Gastroesophageal sphincter (tissue), 4 donors: ENCODE measurements at regions not wholly inside any gene's neighbourhood (a gene's known extent, or its start where the extent isn't known, plus 50 kb on each side); places are given as distances from the start of the nearest gene placed in this dataset.

Source experiments
- ATAC-seq: fragments of 150-250 bp; one replicate; pipeline ENCODE4 v1.9.1; 2016; ENCODE audit warnings: mild to moderate bottlenecking, moderate library complexity
- H3K27ac ChIP-seq, 4 donors: fragments of 200-600 bp; sonication (generic) in 3 of 4; 1 replicate in 3 of 4; 2 replicates in 1 of 4; pipeline ENCODE4 v1.5.1; 2016 to 2019
- H3K27me3 ChIP-seq: fragments of 200-600 bp; sonication (generic); one replicate; pipeline ENCODE4 v1.5.1; 2019
- H3K36me3 ChIP-seq, 2 donors: fragments of 200-600 bp; sonication (generic); one replicate each; pipeline ENCODE4 v1.5.1; 2019; ENCODE audit warnings: control low read depth in 1 of 2
- H3K4me1 ChIP-seq, 3 donors: fragments of 200-600 bp; sonication (generic); 1 replicate in 2 of 3; 2 replicates in 1 of 3; pipeline ENCODE4 v1.5.1; 2016 to 2019; ENCODE audit warnings: control low read depth in 2 of 3
- H3K4me3 ChIP-seq, 2 donors: fragments of 200-600 bp; sonication (generic); one replicate each; pipeline ENCODE4 v1.5.1; 2019; ENCODE audit warnings: mild to moderate bottlenecking in 1 of 2, moderate library complexity in 1 of 2
- H3K9me3 ChIP-seq, 3 donors: fragments of 200-600 bp; sonication (generic); one replicate each; pipeline ENCODE4 v1.5.1; 2017 to 2019; ENCODE audit warnings: control low read depth in 2 of 3
- EP300 ChIP-seq: sonication (generic); formaldehyde crosslinking; IDR thresholded peaks from one replicate; pipeline ENCODE4 v1.6.1; 2017; ENCODE audit warnings: antibody characterized with exemption, mild to moderate bottlenecking
- POLR2A ChIP-seq, 2 donors: fragments of 450-650 bp; IDR thresholded peaks; one replicate each; pipeline ENCODE4 v1.6.1; 2017; ENCODE audit warnings: antibody characterized with exemption in 2 of 2, mild to moderate bottlenecking in 2 of 2, moderate library complexity in 1 of 2
- POLR2AphosphoS5 ChIP-seq: sonication (generic); formaldehyde crosslinking; IDR thresholded peaks from one replicate; pipeline ENCODE4 v1.6.1; 2017; ENCODE audit warnings: antibody characterized with exemption
- WGBS, 2 donors: methylation state at CpG; one replicate each; pipeline ENCODE4 v1.1.5; 2018; ENCODE audit warnings: low coverage in 1 of 2; 5-methylcytosine and 5-hydroxymethylcytosine counted together
- TF ChIP-seq, protein P1 (sequence below), 4 experiments: fragments of 200-600 bp in 2 of 4; fragments of 450-650 bp in 2 of 4; sonication (generic) in 1 of 4; IDR thresholded peaks; one replicate each; pipeline ENCODE4 v1.5.1; 2017 to 2019; ENCODE audit warnings: antibody characterized with exemption in 4 of 4, mild to moderate bottlenecking in 2 of 4, moderate library complexity in 2 of 4

DNA sequence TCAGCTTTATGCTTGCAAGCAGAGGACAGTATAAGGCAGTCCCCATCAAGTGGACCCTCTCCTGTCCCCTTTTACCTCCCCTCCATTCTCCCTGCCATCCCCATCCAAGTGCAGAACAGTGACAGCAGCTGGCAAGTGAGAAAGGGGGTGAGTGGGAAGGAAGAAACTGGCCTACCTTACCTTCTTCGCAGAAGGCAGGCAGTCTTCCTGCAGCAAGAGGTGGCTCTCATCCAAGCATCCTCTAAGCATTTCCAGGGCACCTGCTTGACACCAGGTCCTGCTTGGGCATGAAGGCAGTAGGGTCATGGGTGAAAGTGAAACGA is 77.3 kb upstream of the SH3PXD2B start:
- no peak overlapping the region for H3K4me3 ChIP-seq
- H3K27me3 ChIP-seq: no peaks in the 10 kb centered on the region
- no peak for TF ChIP-seq POLR2A (IDR thresholded peaks at IDR 0.05)
- no peak for TF ChIP-seq EP300
- TF ChIP-seq, protein P1, sequence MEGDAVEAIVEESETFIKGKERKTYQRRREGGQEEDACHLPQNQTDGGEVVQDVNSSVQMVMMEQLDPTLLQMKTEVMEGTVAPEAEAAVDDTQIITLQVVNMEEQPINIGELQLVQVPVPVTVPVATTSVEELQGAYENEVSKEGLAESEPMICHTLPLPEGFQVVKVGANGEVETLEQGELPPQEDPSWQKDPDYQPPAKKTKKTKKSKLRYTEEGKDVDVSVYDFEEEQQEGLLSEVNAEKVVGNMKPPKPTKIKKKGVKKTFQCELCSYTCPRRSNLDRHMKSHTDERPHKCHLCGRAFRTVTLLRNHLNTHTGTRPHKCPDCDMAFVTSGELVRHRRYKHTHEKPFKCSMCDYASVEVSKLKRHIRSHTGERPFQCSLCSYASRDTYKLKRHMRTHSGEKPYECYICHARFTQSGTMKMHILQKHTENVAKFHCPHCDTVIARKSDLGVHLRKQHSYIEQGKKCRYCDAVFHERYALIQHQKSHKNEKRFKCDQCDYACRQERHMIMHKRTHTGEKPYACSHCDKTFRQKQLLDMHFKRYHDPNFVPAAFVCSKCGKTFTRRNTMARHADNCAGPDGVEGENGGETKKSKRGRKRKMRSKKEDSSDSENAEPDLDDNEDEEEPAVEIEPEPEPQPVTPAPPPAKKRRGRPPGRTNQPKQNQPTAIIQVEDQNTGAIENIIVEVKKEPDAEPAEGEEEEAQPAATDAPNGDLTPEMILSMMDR (IDR thresholded peaks at IDR 0.05): no peak
- TF ChIP-seq POLR2AphosphoS5: no peak
- peak overlapping the region in 1 of 4 donors; percentile 88 for H3K27ac ChIP-seq
- H3K9me3 ChIP-seq: no peaks in the 10 kb centered on the region
- no peaks in the 10 kb centered on the region for H3K36me3 ChIP-seq
- WGBS, 2 donors: 100% methylated on average over 1 of the region's 2 CpGs; no CpG with 5 or more reads in 1 of the 2 donors
- H3K4me1 ChIP-seq: peaks cover 4 to 33% (median 29%) of the 10 kb centered on the region in 3 donors
- no peak for ATAC-seq

DNA sequence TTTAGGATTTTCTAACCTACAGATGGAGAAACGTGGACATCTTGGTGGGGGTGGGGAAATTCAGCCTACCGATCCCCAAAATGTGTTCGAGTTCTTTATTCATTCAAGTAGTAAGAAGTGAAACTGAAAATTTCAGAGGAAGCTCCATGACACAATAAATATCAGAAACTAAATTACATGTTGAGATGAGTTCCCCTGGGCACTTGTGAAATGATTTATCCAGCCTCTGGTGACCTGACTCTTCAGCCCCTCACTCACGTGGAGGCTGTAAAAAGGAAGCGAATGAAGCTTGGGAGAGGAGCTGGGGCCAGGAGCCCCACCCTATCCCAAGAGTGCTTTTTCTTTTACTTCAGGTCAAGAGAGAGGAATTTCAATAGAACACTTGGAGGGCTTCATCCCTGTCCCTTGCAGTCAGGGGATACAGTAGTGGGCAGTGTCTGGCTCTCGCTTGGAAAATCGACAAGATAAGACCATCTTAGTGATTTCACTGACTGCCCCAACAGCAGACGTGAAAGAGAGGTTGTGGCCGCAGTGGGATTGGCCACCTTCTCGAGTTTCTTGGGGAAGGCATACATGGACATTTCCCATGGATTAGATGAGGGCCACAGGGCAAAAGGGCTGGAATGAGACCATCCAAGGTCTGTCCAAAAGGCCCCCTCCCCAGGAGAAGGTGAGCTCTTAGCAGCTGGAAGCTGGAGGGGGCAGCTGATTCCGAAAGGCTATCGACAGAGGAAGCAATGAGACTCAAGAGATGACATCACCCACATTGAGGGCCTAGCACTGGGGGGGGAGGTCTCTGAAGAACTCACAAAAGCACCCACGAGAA is 76.8 kb upstream of the SH3PXD2B start:
- peaks cover 4 to 33% (median 29%) of the 10 kb centered on the region in 3 donors for H3K4me1 ChIP-seq
- H3K36me3 ChIP-seq: no peaks in the 10 kb centered on the region
- H3K27ac ChIP-seq: peak overlapping the region in 1 of 4 donors; percentile 88
- 68 to 78% methylated on average over 4 to 5 of the region's 13 CpGs for WGBS, 2 donors
- no peak overlapping the region for H3K4me3 ChIP-seq
- no peaks in the 10 kb centered on the region for H3K27me3 ChIP-seq
- H3K9me3 ChIP-seq: no peaks in the 10 kb centered on the region
- TF ChIP-seq POLR2A (IDR thresholded peaks at IDR 0.05): no peak
- no peak for TF ChIP-seq EP300
- TF ChIP-seq, protein P1 (IDR thresholded peaks at IDR 0.05): no peak
- TF ChIP-seq POLR2AphosphoS5: no peak
- ATAC-seq: no peak

DNA sequence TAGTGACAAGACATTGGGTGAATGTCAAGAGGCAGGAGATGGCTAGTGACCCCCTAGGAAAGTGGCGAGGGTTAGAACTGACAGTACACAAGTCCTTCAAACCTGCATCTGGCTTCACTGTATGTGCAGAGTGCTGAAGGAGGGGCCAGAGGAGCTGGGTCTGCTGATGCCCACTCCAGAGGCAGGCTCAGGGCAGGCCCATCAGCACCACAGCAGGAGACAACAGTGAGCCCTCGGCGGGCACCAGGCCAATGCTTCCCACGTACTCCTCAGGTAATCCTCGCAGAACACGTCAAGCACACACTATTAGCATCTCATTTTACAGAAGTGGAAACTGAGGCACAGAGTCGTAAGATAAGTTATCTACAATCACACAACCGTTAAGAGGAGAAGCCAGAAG is 76.1 kb upstream of the SH3PXD2B start:
- ATAC-seq: no peak
- Histone ChIP-seq H3K36me3 (no peaks in the 10 kb centered on the region), H3K27me3 (no peaks in the 10 kb centered on the region), H3K4me3 (no peak overlapping the region), H3K9me3 (no peaks in the 10 kb centered on the region), H3K4me1 (peaks cover 4 to 39% (median 29%) of the 10 kb centered on the region in 3 donors), H3K27ac (peak overlapping the region in 1 of 4 donors; percentile 88)
- WGBS, 2 donors: 88 to 100% methylated on average over 3 to 4 of the region's 8 CpGs
- no peak for TF ChIP-seq EP300
- no peak for TF ChIP-seq POLR2AphosphoS5
- TF ChIP-seq, protein P1 (IDR thresholded peaks at IDR 0.05): no peak
- no peak for TF ChIP-seq POLR2A (IDR thresholded peaks at IDR 0.05)

DNA sequence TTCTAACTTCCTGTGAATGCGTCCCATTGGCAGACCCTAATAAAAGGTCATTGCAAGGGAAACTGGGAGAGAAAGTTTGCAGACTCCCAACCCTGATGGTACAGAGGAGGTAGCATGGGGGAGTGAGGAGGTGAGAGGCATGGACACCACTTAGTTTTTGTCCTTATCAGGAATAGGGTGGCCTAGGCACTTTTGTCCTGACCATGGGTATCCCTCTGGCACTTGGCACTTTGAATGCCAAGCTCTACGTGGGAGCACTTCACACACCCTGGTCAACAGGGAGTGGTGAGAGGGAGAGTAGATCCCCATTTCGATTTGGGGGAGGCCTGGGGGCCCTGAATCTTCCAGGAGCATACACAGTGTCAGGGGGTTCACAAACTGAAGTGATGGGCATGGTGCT is 75.6 kb upstream of the SH3PXD2B start:
- H3K4me3 ChIP-seq: no peak overlapping the region
- H3K36me3 ChIP-seq: no peaks in the 10 kb centered on the region
- TF ChIP-seq POLR2A (IDR thresholded peaks at IDR 0.05): no peak
- no peak for TF ChIP-seq POLR2AphosphoS5
- no peak for TF ChIP-seq EP300
- TF ChIP-seq, protein P1 (IDR thresholded peaks at IDR 0.05): no peak
- H3K9me3 ChIP-seq: no peaks in the 10 kb centered on the region
- H3K4me1 ChIP-seq: peaks cover 4 to 44% (median 34%) of the 10 kb centered on the region in 3 donors
- peak overlapping the region in 1 of 4 donors; percentile 17 for H3K27ac ChIP-seq
- 90% methylated on average over 2 of the region's 3 CpGs for WGBS, 2 donors
- no peaks in the 10 kb centered on the region for H3K27me3 ChIP-seq
- ATAC-seq: no peak

DNA sequence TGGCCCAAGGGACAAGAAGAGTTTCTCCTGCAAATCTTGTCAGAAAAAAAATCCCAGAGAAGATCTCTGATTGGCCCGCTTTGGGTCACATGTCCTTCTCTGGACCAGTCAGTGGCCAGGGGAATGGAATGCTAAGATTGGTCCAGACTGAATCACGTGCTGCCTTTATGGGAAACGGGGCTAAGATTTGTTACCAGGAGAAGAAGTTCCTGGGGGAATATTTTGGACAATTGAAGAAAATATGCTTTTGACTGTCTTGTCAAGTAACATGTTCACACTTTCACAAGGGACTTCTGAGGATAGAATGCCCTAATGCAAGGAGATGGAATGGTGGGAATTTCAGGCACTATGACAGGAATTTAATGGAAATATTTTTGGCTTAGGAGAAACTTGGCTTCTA is 74.1 kb upstream of the SH3PXD2B start:
- Histone ChIP-seq H3K4me1 (peaks cover 0 to 44% (median 23%) of the 10 kb centered on the region in 3 donors), H3K36me3 (no peaks in the 10 kb centered on the region), H3K4me3 (no peak overlapping the region), H3K27ac (peak overlapping the region; percentile 17 to 87 (median 68)), H3K27me3 (no peaks in the 10 kb centered on the region), H3K9me3 (no peaks in the 10 kb centered on the region)
- WGBS, 2 donors: 38% methylated on average over 2 of the region's 3 CpGs; no CpG with 5 or more reads in 1 of the 2 donors
- TF ChIP-seq, protein P1 (IDR thresholded peaks at IDR 0.05): no peak
- no peak for TF ChIP-seq POLR2AphosphoS5
- ATAC-seq: peak; percentile 64
